ENCODE measurements at regions not wholly inside any gene's neighbourhood (a gene's known extent, or its start where the extent isn't known, plus 50 kb on each side); places are given as distances from the start of the nearest gene placed in this dataset.

DNA sequence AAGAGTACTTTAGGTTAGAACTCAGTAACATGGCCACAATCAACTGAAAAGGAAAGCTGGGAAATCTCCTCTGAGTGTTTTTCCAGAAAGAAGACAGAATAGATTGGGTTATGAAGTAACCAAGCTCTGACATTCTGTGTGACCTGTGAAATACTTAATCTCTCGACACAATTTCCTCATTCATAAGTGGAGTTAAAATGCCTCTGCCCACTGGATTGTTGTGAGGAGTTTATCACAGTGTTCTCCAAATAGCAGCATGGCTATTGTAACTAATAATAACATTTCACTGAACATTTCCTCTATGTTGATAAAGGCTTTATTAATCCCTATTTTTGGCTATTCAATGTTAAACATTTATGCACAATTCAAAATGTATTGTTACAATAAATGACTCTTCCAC, 311.0 kb downstream of the GABRB2 start:
- DNase-seq, result no peak

DNA sequence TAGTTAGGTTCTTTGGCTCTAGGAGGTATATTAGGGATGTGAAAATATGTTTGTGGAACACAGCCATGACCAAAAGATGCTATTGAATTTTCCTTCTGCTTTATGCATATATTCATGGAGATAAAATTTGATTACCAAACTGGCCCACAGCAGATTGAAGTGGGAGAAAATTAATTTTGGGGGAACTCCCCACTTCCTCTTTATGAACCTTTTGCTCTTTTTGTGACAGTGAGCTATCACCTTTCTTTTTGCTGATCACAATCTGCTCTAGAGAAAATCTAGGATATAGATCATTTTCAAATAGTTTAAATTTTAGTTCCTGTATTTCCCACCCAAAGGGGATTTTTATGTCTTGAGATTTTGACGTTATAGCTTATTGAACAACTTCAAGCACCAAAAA, 313.0 kb downstream of the GABRB2 start:
- no peak for DNase-seq

- peak; percentile 21 for DNase-seq
Observed at GRCh38 chr5:161230221-161230620, 316.3 kb downstream of the GABRB2 start.

DNA sequence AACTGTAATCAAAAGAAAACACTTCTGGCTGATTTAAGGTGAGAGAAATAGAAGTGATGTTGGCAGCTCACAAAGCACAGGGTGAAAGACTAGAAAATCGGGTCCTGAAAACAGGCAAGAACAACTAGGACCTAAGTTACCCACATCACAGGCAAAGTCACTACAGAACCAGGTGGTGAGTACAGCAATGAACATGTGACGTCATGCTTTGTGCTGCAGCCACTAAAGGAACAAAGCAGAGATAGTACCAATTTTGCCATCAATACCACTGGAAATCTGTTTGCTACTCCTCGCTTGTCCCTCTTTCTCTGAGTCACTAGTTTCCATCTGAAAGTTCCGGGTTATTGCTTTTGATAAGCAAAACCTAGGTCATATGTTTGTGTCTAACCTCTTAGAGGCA, 326.7 kb downstream of the GABRB2 start:
- no peak for DNase-seq

DNA sequence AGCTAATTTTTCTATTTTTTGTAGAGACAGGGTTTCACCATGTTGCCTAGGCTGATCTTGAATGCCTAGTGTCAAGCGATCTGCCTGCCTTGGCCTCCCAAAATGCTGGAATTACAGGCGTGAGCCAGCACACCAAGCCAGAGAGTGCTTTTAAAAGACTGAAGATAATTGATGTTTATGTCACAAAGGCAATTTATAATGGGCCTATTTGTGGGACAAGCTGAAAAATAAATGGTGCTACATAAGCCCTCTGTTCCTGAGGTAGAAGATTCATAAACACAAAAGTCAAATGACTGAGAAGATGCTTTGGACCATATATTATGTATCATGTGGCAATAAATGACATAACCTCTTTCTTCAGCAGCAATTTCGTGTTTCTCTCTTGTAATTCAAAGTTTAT, 329.6 kb downstream of the GABRB2 start:
- DNase-seq, result no peak

GRCh38 chr5:161212123-161212712, 334.3 kb downstream of the GABRB2 start:
- no peak for DNase-seq

DNA sequence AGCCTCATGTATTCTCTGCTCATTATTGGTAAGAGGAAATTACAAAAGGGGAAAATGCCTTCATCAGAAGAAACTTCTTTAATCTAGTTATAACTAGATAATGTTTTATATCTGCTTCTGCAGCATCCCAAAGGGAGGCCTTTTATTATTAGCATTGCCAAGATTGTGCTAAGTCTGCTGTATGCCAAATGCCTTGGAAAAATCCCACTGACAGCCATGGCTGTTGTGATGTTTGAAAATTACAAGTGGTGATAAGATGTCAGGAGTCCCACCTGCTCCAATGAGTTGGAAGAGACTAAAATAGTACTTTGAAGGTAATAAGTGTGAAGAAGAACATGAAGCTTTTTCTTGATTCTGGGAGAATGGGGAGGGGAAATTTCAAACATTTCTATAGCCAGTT, 345.0 kb downstream of the GABRB2 start:
- DNase-seq, result no peak

- no peak for DNase-seq
Observed at GRCh38 chr5:161190778-161191177, 338.8 kb upstream of the ATP10B start.

DNA sequence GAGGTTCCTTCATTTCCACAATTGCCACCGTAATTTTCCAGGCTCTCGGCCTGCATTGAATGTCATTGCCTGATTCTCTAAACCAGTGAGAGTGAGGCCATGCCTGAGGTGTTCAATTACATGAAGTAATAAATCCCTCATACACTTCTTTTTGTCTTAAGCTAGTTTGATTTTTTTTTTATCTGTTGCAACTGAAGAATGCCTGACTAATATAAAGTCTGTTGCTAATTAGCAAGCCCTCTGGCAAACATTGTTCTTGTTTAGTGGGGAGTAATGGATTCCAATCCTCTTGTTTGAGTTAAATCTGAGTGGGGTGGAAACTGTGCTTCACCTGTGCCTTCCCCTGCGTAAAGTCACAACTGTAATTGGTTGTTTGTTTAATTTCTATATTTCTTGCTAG, 338.1 kb upstream of the ATP10B start:
- no peak for DNase-seq

- no peak for DNase-seq
Observed at GRCh38 chr5:161189452-161189851, 337.4 kb upstream of the ATP10B start.

DNA sequence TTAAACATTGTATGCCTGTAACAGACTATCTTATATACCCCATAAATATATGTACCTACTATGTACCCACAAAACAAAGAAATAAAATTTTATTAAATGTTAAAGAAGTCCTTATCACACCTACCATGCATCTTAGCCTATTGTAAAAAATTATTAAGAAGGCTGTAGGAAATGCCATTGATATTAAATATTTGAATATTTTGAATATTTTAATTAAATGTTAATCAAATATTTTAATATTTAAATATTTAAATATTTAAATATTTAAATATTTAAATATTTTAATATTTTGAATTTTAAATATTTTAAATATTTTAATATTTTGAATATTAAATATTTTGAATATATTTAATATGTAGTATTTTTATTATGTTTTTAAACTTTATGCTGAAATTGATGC, 331.5 kb upstream of the ATP10B start:
- no peak for DNase-seq

DNA sequence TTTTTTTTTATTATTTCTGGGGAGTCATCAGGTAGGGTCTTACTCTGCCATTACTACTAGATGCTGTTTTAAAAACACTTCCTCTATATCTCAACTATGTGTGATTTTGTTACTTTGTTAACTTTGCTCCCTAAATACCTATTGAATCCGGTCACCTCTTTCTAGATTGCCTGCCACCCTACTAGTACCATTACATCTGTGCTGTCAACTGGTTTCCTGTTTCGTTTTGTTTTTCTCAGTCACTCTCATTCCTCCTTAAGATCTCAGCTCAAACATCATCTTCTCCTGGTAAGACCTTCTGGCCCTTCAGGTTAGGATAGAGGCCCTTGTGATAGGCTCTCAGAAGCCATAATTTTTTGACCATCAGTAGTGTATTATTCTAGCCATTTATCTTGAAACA, 324.2 kb upstream of the ATP10B start:
- no peak for DNase-seq

DNA sequence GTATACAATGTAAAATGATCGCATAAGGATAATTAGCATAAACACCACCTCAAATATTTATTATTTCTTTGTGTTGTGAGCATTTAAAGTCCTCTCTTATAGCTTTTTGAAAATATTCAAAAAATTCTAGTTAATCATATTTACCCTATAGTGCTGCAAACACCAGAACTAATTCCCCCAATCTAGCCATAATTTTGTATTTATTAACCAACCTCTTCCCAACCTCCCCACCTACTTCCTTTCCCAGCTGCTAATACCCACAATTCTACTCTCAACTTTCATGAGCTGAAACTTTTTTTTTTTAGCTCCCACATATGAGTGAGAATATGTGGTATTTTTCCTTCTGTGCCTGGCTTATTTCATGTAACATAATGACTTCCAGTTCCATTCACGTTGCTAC, 317.8 kb upstream of the ATP10B start:
- DNase-seq, result no peak

DNA sequence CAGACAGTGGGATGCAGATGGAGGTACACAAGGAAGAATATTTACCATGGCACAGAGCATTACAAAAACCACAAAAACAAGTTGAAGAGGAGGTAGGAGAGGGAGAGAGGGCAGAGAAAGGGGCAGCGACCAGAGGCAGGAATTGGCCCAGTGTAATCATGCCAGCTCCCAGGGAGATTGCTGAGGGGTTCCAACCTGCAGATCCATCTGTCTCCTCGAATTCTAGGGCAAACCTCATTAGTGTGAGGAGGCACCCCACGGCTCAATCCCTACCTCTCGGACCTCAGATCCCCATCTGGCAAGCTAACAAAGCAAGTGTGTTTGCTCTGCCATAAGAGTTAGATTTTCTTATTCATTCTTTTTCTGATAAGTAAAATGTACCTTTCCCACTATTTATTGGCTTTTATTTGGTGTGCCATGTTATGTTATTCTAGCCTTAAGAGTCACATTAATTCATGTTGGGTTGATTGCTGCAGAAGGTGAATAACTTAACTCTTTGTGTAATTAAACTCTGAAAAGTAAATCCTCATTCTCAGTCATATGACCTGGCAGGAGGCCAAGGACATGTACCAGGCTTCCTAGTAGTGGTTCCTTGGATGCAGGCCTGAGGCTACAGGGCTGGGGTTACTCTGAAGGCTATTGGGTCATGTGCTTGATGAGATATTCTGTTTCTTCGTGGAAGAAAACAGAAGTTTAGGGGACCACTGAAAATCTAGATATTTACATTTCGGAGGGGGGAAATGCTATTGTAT, 315.2 kb upstream of the ATP10B start:
- no peak for DNase-seq

DNA sequence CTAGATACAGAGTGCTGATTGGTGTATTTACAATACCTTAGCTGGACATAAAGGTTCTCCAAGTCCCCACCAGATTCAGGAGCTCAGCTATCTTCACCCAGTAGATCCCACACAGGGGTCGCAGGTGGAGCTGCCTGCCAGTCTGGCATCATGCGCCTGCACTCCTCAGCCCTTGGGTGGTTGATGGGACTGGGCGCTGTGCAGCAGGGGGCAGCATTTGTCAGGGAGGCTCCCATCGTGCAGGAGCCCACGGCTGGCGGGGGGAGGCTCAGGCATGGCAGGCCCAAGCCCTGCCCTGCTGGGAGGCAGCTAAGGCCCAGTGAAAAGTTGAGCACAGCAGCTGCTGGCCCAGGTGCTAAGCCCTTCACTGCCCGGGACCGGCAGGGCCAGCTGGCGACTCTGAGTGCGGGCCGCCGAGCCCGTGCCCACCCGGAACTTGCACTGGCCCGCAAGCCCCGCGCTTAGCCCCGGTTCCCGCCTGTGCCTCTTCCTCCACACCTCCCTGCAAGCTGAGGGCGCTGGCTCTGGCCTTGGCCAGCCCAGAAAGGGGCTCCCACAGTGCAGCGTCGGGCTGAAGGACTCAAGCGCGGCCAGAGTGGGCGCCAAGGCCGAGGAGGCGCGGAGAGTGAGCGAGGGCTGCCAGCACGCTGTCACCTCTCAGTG, 314.1 kb upstream of the ATP10B start:
- no peak for DNase-seq

- DNase-seq, result no peak
Observed at GRCh38 chr5:161157925-161158324, 305.9 kb upstream of the ATP10B start.

DNA sequence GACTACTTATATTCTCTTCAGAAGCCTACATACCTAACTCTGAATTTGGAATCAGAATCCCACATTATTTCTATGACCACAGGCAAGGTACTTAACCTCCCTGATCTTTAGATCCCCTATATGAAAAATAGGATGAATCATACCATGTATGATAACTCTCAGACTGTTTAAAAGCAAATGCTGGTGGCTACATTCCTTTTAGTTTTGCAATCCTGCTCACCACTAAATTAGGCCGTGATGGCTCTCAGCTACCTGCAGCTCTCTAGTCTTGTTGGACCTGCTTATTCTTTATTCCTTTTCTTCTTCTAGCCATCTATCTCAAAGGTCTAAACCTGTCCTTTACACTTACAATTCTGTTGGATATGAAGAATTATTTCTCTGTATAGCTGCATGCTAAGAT, 303.4 kb upstream of the ATP10B start:
- no peak for DNase-seq

- no peak for DNase-seq
Observed at GRCh38 chr5:161152415-161152940, 300.5 kb upstream of the ATP10B start.

DNA sequence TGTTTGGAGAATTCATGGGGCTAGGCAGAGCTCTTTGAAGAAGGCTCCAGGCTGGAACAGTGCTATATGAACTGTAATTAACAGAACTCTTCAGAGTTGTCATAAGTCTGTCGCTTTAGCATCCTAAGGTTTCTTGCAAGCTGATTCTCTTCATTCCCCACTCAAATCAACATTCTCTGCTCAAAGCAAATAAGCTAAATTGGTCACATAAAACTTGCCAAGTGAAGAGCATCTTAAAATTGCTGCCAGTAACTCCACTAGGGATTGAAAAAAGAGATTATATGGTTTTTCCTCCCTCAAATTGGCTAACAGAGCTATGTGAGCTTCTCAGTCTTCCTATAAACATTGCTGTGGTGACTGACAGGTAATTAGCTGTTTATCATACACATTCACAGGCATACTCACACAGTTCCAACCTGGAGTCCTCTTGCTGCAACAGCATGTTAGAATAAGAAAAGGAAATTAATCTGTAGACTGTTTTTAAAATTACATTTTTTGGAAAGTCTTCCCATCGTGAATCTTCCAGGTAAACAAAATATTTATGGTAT, 298.5 kb upstream of the ATP10B start:
- DNase-seq, result no peak

GRCh38 chr5:161149078-161149477, 297.1 kb upstream of the ATP10B start:
- DNase-seq, result no peak

DNA sequence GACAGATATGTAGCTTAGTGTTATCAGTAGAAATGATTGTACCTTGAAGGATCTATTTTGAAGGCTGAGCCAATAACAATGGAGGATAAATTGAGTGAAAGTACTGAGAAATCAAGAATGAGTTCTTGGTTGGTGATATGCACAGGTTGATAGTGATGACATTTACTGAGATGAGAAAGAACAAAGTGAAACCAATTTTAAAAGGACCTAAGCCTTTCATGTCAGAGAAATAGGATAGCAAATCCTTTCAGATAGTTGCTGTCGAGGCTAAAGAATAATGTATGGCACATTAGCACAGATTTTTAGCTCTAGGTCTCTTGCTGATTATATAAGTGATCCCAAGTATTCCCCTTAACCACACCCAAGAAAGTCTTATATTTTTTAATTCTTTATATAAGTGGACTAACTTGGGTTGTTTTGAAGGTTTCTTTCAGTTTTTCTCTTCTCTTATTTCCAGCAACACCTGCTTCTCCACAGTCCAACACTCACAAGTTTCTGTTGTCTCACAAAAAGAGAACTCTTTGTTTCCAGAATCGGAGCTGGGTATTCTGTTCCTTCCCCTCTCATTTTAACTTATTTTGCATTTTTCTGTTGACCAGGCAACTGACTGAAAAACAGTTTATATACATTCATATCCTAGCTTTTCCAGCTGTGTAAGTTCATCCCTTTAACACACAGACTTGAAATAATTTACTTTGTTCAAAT, 286.9 kb upstream of the ATP10B start:
- DNase-seq, result no peak

DNA sequence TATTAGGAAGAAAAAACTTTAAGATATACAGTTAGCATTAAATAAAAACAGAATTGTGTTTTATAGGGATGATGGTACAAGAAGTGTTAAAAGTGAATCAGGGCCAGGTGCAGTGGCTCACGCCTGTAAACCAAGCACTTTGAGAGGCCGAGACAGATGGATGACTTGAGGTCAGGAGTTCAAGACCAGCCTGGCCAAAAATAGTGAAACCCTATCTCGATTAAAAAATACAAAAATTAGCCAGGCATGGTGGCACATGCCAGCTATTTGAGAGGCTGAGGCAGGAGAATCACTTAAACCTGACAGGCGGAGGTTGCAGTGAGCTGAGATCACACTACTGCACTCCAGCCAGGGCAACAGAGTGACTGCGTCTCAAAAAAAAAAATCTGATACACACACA, 282.9 kb upstream of the ATP10B start:
- no peak for DNase-seq

DNA sequence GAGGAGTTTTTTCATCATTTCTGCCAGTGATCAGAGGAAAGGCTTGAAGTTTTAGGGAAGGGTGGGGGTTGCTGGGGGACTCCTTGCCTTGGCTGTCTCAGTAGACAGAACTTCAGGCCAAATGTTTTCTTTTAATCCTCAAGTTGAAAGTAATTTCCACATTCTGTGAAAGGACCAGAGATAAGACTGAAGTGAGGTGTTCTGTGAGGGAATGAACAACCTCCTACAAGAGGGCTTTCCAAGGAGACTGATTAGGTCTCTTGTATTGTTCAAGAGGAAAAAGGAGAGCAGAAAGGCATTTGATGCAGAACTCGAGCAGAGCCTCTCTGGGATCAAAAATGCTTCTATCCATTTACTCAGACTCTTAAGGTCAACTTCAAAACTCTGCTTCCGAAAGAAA, 282.1 kb upstream of the ATP10B start:
- DNase-seq, result no peak
